NB4 (cell line): ENCODE measurements at regions not wholly inside any gene's neighbourhood (a gene's known extent, or its start where the extent isn't known, plus 50 kb on each side); places are given as distances from the start of the nearest gene placed in this dataset.

Source experiments
- DNase-seq: peaks from one replicate; pipeline ENCODE4 v3.0.0; 2010; ENCODE audit warnings: low read depth
- H3K4me3 ChIP-seq: one replicate; pipeline ENCODE4 v1.5.1; 2011; ENCODE audit warnings: mild to moderate bottlenecking, low read depth, low read length, moderate library complexity
- CTCF ChIP-seq: IDR thresholded peaks from one replicate; pipeline ENCODE4 v1.5.1; 2012; ENCODE audit warnings: low read depth, low read length
- MAX ChIP-seq: IDR thresholded peaks from 2 replicates; pipeline ENCODE4 v1.6.1; 2011; ENCODE audit warnings: low read depth, low read length
- MYC ChIP-seq: IDR thresholded peaks from 2 replicates; pipeline ENCODE4 v1.6.1; 2011; ENCODE audit warnings: low read depth, low read length
- POLR2A ChIP-seq: IDR thresholded peaks from 2 replicates; pipeline ENCODE4 v1.6.1; 2011; ENCODE audit warnings: mild to moderate bottlenecking; ENCODE audit not compliant: insufficient read length; ENCODE audit errors: extremely low read depth

GRCh38 chr4:167775375-167775774 is 317.0 kb upstream of the ANXA10 start:
- TF ChIP-seq MYC (no peak), CTCF (no peak), POLR2A (no peak), MAX (no peak)
- H3K4me3 ChIP-seq = no peak overlapping the region
- no peak for DNase-seq

- H3K4me3 ChIP-seq = no peak overlapping the region
- TF ChIP-seq MAX (no peak), MYC (no peak), POLR2A (no peak), CTCF (no peak)
- DNase-seq = no peak
Measured at GRCh38 chr4:167779280-167779679, 313.1 kb upstream of the ANXA10 start.

GRCh38 chr4:167779864-167780263 is 312.5 kb upstream of the ANXA10 start:
- DNase-seq = no peak
- TF ChIP-seq POLR2A (no peak), MAX (no peak), CTCF (no peak)
- no peak overlapping the region for H3K4me3 ChIP-seq

DNA sequence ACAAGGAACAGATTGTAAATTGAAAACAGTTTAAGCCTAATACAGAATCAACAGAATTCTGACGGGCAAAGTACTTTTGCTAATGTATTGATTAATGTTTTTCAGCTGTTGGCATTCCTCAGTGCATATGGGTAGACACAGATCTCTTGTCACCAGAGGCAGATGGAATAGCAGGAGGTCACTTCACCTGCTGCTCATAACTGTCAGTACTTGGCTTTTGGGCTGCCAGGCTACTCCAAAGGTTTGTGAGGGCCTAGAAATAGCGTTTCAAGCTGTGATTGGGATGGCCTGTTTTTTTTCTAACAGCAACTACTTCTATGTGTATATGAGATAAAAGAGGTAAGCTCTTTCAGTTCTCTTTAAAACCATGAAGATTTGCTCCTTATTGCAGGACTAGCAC is 307.5 kb upstream of the ANXA10 start:
- DNase-seq = no peak
- H3K4me3 ChIP-seq = no peak overlapping the region
- no peak for TF ChIP-seq MYC
- TF ChIP-seq CTCF = no peak
- TF ChIP-seq MAX = no peak
- no peak for TF ChIP-seq POLR2A

DNA sequence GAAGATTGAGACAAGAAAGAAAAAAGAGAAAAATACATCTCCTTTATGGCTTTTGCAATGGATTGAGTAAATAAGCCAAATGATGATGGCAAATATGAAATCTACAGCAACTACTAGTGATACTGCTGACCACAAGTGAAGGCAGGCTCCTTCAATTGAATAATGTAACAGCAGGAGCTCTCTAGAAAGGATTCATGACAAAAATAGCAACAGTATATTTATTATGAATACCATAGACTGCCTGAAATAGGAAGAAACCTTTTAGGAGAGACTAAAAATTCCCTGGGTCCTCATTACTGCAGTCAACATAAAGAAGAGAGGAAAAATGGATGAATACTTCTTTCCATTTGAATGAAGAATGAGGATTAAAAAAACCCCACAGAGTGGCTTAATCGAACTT is 306.8 kb upstream of the ANXA10 start:
- no peak for TF ChIP-seq POLR2A
- no peak for TF ChIP-seq MYC
- no peak for TF ChIP-seq CTCF
- no peak for DNase-seq
- H3K4me3 ChIP-seq = no peak overlapping the region

DNA sequence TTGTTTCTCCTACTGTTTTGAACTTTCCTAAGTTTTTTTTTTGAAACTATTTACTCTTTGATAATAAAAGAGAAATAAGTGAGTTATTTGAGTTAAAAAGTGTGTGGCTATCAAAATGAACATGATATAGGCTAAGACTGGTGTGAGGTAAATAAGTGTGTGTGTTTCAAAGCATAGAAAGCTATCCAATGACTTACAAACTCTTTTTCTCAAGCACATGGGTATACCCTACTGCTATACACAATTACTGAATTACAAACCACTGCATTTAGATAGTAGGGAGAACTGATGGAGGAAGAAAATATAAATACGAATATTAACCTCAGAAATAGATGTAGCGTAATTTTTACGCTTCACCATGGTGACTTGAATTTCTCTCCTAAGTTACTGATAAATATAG is 305.8 kb upstream of the ANXA10 start:
- no peak for TF ChIP-seq MAX
- TF ChIP-seq CTCF = no peak
- no peak for TF ChIP-seq MYC
- TF ChIP-seq POLR2A = no peak
- no peak overlapping the region for H3K4me3 ChIP-seq
- DNase-seq = no peak
